Osteocyte (in vitro differentiated cells): ENCODE measurements at regions not wholly inside any gene's neighbourhood (a gene's known extent, or its start where the extent isn't known, plus 50 kb on each side); places are given as distances from the start of the nearest gene placed in this dataset.

ENCODE experiments used
- DNase-seq: peaks from one replicate; pipeline ENCODE4 v3.0.0; 2021; ENCODE audit warnings: mixed read lengths; ENCODE audit not compliant: unreplicated experiment; ENCODE audit errors: extremely low spot score
- H3K27ac Mint-ChIP-seq: one replicate; pipeline ENCODE4 v1.8.0; 2021; ENCODE audit warnings: mild to moderate bottlenecking, mixed read lengths; ENCODE audit not compliant: unreplicated experiment
- H3K27me3 Mint-ChIP-seq: one replicate; pipeline ENCODE4 v1.8.0; 2021; ENCODE audit warnings: mixed read lengths; ENCODE audit not compliant: unreplicated experiment
- H3K36me3 Mint-ChIP-seq: one replicate; pipeline ENCODE4 v1.8.0; 2021; ENCODE audit warnings: mixed read lengths; ENCODE audit not compliant: unreplicated experiment
- H3K4me1 Mint-ChIP-seq: one replicate; pipeline ENCODE4 v1.8.0; 2021; ENCODE audit warnings: mixed read lengths; ENCODE audit not compliant: unreplicated experiment
- H3K4me3 Mint-ChIP-seq: one replicate; pipeline ENCODE4 v1.8.0; 2021; ENCODE audit warnings: mild to moderate bottlenecking, moderate library complexity, mixed read lengths; ENCODE audit not compliant: unreplicated experiment
- H3K9me3 Mint-ChIP-seq: one replicate; pipeline ENCODE4 v1.8.0; 2021; ENCODE audit warnings: mixed read lengths; ENCODE audit not compliant: unreplicated experiment
- CTCF ChIP-seq: fragments of 200-600 bp; sonication (generic); IDR thresholded peaks from 2 replicates; pipeline ENCODE4 v1.5.0; 2021; ENCODE audit warnings: antibody characterized with exemption, mild to moderate bottlenecking, moderate library complexity

- DNase-seq: no peak
- TF ChIP-seq CTCF: no peak
- Mint-ChIP-seq H3K27me3 (no peaks in the 10 kb centered on the region), H3K27ac (no peak overlapping the region), H3K36me3 (no peaks in the 10 kb centered on the region), H3K9me3 (peaks cover 28% of the 10 kb centered on the region), H3K4me3 (no peak overlapping the region), H3K4me1 (no peaks in the 10 kb centered on the region)
Observed at GRCh38 chrX:22652596-22652995, 347.2 kb upstream of the DDX53 start.

- Mint-ChIP-seq H3K27ac (no peak overlapping the region), H3K27me3 (no peaks in the 10 kb centered on the region), H3K4me3 (no peak overlapping the region), H3K4me1 (no peaks in the 10 kb centered on the region), H3K9me3 (peaks cover 16% of the 10 kb centered on the region), H3K36me3 (no peaks in the 10 kb centered on the region)
- DNase-seq: no peak
- TF ChIP-seq CTCF: no peak
Observed at GRCh38 chrX:22660756-22661155, 339.0 kb upstream of the DDX53 start.

- no peak for TF ChIP-seq CTCF
- no peaks in the 10 kb centered on the region for H3K36me3 Mint-ChIP-seq
- no peaks in the 10 kb centered on the region for H3K27me3 Mint-ChIP-seq
- H3K27ac Mint-ChIP-seq: no peak overlapping the region
- no peaks in the 10 kb centered on the region for H3K4me1 Mint-ChIP-seq
- H3K4me3 Mint-ChIP-seq: no peak overlapping the region
- peaks cover under 1% of the 10 kb centered on the region for H3K9me3 Mint-ChIP-seq
- no peak for DNase-seq
Observed at GRCh38 chrX:22662776-22663175, 337.0 kb upstream of the DDX53 start.

GRCh38 chrX:22664826-22665225 is 334.9 kb upstream of the DDX53 start:
- Mint-ChIP-seq H3K9me3 (no peaks in the 10 kb centered on the region), H3K4me3 (no peak overlapping the region), H3K36me3 (no peaks in the 10 kb centered on the region), H3K27ac (no peak overlapping the region), H3K4me1 (no peaks in the 10 kb centered on the region), H3K27me3 (no peaks in the 10 kb centered on the region)
- DNase-seq: no peak
- TF ChIP-seq CTCF: no peak

GRCh38 chrX:22665818-22666217 is 333.9 kb upstream of the DDX53 start:
- H3K27me3 Mint-ChIP-seq: no peaks in the 10 kb centered on the region
- no peaks in the 10 kb centered on the region for H3K4me1 Mint-ChIP-seq
- no peak for DNase-seq
- no peaks in the 10 kb centered on the region for H3K9me3 Mint-ChIP-seq
- no peak for TF ChIP-seq CTCF
- H3K27ac Mint-ChIP-seq: no peak overlapping the region
- H3K36me3 Mint-ChIP-seq: no peaks in the 10 kb centered on the region
- no peak overlapping the region for H3K4me3 Mint-ChIP-seq
